GM21825 (cell line): ENCODE measurements at regions not wholly inside any gene's neighbourhood (a gene's known extent, or its start where the extent isn't known, plus 50 kb on each side); places are given as distances from the start of the nearest gene placed in this dataset.
"Not testable (repeated sequence)": the region's sequence is repeated elsewhere in the genome, so short reads cannot be mapped to it uniquely, and the experiment has no call there.

Experiments
- ATAC-seq: cut with Tn5 transposase; IDR thresholded peaks from one replicate; pipeline ENCODE4 v1.9.1; 2021; ENCODE audit warnings: mild to moderate bottlenecking, moderate library complexity; ENCODE audit not compliant: unreplicated experiment

DNA sequence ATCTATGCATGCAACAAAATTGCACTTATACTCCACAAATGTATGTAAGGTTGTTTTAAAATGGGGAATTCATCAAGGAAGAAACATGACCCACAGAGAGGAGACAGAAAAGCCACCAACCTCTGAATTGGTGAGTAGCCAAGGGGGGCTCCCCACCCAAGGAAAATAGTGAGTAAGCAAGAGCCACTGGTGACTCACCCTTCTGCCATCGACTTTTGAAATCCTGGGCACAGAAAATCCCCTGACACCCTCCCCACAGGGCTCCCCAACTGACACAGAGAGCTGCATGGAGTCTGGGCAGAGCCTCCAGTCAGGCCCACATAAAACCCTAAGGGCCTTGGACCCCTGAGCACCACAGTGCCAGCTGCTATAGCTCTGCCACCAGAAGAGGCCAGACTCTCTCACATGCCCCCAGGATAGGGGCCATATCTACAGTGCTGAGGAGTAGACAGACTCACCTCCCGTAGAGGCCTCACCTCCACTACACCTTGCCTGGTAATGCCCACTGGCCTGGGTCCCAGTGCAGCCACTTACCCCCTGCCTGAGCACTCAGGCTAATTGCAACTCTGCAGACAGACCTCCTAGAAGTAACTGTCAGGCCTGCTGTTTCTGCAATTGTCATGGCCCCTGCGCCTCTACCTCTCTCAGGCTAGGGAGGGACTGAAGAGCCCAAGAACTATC is 244.7 kb upstream of the WSB1 start:
- ATAC-seq: no peak

DNA sequence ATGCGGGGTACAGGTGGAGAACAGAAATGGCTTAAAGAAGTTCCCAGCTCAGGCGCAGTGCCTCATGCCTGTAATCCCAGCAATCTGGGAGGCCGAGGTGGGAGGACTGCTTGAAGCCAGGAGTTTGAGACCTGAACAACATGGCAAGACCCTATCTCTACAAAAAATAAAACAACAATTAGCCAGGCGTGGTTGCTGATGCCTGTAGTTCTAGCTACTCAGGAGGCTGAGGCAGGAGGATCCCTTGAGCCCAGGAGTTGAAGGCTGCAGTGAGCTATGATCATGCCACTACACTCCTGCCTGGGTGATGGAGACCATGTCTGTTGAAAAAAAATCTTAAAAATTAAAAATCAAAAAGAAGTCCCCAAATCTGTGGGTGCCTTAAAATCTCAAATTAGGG is 228.3 kb upstream of the WSB1 start:
- no peak for ATAC-seq

DNA sequence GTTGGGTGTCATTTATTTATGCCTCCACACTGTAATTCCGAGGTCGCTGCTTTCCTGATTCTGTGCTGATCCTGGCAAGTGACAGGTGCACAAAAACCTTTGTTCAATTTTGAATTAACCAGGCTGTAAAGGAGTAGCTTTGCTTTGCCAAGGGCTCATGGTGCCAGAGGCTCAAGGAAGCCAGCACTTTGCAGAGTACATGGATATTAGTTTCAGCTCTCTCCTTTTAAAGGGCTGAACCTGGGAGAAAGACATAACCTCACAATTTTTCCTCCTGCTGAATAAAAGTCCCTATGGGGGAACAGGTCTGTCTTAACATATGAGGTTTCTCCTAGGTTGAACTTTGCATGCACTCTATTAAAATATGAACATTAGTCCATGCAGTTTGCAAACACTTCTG is 227.6 kb upstream of the WSB1 start:
- ATAC-seq: no peak

DNA sequence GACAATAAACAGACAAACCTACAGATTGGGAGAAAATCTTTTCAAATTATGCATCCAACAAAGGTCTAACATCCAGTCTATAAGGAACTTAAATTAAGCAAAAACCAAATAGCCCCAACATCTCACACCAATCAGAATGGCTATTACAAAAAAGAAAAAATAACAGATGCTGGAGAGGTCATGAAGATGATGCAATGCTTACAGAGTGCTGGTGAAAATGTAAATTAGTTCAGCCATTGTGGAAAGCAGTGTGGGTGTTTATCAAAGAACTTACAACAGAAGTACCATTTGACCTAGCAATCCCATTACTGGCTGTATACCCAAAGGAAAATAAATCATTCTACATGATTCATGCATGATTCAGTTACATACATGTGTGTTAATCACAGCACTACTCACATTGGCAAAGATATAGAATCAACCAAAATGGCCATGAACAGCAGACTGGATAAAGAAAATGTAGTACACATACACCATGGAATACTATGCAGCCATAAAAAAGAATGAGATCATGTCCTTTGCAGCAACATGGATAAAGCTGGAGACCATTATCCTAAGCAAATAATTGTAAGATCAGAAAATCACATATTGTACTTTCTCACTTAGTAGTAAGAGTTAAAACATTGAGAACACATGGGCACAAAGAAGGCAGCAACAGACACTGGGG is 223.9 kb upstream of the WSB1 start:
- ATAC-seq: no peak

DNA sequence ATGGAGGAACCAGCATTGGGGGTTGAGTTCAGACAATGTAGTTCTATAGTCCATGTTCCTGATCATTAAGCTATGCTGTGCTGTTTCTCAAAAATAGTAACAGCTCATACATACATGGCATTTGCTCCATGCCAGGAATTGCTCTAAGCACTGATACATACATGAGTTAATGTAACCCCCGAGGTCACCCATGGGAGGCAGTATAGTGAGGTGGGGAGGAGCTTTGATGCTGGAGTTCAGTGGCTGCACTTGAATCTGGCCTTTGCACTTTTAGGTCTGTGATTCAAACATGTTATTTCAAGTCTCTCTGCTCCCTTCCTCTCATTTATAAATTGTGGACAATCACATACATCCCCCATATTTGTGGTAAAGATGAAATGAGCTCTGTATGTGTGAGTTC is 223.1 kb upstream of the WSB1 start:
- no peak for ATAC-seq

DNA sequence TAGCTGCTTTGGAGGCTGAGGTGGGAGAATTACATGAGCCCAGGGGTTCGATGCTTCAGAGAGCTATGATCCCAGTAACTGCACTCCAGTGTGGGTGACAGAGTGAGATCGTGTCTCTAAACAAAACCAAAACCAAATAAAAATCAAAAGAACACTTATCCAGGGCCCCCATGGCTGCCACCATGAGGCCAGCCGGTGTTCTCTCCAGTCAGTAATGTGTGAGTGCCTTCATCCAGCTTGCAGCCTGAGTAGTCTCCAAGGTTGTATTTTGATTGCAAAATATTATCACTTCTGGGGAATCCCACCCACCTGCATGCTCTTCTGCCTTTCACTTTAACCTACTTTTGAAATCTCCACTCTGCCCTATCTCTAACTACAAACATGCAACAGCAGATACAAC is 221.0 kb upstream of the WSB1 start:
- no peak for ATAC-seq

DNA sequence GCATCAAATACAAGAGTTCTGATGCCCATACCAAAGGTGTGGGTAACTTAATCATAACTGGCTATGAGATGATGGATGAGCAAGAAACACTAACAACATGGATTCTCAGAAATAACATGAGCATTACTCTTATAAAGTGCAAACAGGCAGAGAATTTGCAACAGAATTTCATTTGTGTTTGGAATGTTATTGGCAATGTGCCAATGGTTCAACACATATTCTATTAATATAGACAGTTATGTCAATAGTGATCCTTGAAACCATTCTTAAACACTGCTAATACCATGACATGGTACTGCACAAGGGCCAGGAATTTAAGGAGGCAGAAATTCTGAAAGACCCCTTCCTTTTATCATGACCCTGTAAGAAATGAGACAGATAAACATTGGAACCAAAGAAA is 217.1 kb upstream of the WSB1 start:
- no peak for ATAC-seq

DNA sequence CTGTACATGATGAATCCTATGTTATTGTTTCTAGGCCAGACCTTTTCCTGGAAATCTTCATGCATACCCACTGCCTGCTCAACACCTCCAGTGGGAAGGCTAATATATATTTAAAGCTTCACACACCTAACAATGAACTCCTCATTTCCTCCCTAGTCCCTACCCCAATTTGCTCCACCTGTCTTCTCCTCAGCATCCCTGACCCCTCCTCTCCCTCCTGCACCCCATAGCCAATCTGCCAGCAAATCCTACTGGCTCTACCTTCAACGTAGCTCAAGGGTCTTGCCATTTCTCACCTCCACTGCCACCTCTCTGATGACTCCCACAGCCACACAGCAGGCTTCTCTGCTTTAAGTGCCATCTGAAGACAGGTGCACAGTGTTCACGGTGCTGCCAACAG is 215.6 kb upstream of the WSB1 start:
- no peak for ATAC-seq

DNA sequence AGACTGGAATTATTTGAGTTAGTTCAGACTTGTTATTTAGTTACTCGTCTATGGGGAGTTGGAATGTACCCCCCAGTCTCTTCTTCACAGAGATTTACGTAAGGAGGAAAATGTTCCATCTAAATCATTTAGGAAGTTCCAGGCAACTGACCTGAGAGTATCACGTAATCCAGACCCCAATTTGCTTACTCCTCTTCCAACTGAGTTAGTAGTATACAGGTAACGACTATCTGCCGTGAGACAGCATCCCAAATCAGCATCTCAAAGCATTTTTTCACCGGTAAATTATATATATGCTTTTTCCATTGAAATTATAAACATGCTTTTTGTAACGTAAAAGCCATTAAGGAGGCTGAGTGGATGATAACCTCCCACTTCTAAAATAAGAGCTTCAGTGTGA is 214.3 kb upstream of the WSB1 start:
- no peak for ATAC-seq

DNA sequence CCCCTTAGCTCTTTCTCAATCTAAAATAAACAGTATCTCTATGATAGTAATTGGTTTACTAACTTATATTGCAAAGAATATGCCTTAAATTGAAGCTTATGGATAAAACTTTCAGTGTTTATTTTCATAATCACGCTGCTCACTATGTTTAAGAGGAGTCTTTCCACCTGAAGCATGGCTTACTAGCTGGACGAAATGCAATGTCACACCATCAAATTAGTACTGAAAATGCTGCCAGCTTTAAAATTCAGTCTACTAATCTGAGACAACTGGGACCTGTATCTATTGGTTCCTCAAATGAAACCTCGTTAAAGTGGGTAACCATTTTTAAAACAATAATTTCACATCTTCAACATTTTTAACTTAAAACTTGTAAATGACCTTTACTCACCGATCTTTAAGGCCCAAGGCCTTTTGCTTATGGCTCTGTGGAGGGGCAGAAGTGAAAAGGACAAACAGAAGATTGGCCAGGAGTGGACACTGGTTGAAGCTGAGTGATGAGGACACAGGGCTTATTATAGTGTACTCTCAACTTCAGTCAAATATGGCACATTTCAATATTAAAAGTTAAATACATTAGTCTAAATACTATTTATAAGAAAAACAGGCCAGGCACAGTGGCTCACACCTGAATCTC is 212.8 kb upstream of the WSB1 start:
- ATAC-seq: no peak

DNA sequence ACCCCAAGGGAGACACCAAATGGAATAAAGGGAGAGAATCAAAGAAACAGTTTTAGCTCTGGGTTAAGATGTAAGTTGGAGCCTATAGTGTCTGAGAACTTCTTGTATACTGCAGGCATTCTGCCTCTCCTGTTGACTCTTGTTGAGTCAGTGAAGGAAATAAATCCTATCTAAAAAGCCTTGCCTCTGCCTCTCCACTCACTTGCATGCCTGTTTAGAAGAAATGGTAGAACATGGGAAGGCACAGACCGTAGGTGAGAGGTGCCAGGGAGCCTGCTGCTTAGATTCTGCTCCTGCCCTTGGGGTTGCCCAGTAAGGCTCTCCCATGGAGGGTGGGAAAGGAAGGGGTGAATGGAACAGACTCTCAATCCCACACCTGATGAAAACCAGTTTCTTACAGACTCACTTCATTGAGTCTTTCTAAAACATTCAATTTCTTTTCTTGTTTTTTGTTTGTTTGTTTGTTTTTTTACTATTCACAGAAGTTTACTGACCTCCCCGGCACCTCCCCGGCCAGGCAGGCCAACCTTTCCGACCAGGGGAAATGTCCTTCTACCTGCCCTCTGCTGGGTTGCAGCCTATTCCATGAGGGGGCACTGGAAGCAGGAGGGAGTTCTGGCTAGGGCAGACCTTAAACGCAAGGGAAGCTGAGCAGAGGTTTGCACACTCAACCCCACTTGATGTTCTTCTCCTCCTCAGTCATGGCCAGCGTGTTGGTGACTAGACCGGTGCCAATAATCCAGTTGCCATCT is 211.7 kb upstream of the WSB1 start:
- no peak for ATAC-seq

DNA sequence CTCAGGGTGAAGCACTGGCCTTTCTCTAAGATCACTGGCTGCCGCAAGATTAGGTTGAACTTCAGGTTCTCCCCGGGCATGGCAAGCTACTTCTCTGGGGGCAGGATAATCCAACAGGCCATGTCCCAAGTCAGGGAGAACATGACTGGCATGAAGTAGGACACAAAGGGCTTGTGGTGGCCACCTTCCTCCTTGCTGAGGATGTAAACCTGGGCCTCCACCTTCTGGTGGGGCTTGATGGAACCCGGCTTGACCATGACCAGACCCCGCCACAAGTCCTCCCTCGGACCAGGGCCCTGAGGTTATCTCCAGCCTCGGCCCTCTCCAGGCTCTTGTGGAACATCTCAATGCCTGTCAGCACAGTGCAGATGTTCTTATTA is 211.1 kb upstream of the WSB1 start:
- ATAC-seq: no peak

DNA sequence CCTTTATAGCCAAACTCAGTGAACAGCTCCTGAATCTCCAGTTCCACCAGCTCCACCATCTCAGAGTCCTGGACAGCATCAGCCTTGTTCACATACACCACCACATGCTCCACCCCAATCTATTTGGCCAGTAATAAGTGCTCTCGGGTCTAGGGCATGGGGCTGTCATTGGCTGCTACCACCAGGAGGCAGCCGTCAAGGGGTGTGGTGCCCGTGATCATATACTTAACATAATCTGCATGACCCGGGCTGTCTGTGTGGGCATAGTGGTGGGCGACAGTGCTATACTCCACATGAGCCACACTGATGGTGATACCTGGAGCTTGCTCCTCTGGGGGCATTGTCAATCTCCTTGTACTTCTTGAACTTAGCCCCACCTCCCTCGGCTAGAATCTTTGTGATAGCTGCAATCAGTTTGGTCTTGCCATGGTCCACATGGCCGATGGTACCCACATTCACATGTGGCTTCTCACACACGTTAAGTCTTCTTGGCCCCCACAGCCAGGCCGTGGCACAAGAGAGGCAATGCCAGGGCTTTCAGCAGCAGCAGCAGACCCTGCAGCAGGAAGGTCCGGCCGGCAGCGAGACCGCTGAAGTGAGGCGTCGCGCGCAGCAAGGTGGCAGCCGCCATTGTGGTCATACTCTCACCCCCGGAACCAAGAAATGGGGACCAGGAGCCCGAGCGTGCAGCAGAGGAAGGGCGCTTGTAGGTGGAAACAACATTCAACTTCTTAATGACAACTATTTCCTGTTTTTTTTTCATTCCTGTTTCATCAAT is 210.3 kb upstream of the WSB1 start:
- no peak for ATAC-seq

DNA sequence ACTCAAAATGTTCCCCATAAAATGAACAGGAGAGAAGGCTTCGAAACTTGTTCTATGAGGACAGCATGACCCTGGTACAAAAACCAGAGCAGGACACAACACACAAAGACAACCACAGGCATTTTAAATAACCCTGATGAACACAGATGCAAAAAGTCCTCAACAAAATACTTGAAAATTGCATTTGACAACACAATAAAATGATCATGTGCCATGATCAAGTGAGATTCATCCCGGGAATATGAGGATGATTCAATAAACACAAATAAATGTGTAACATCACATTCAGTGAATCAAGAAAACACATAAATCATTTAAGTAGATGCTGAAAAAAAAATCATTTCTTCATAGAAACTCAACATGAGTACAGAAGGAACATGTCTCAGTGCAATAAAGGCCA is 208.4 kb upstream of the WSB1 start:
- ATAC-seq: no peak

DNA sequence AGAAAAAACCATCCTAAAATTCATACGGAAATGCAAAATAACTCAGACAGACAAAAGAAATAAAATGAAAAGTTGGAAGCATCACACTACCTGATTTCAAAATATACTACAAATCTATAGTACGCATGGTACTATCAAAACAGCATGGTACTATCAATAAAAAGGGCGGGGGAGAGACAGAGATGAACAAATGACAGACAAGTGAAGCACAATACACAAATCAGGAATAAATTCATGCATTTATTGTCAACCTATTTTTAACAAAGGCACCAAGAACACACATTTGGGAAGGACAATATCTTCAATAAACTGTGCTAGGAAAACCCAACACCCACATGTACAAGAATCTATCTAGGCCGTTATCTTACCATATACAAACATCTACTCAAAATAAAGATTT is 207.4 kb upstream of the WSB1 start:
- no peak for ATAC-seq

DNA sequence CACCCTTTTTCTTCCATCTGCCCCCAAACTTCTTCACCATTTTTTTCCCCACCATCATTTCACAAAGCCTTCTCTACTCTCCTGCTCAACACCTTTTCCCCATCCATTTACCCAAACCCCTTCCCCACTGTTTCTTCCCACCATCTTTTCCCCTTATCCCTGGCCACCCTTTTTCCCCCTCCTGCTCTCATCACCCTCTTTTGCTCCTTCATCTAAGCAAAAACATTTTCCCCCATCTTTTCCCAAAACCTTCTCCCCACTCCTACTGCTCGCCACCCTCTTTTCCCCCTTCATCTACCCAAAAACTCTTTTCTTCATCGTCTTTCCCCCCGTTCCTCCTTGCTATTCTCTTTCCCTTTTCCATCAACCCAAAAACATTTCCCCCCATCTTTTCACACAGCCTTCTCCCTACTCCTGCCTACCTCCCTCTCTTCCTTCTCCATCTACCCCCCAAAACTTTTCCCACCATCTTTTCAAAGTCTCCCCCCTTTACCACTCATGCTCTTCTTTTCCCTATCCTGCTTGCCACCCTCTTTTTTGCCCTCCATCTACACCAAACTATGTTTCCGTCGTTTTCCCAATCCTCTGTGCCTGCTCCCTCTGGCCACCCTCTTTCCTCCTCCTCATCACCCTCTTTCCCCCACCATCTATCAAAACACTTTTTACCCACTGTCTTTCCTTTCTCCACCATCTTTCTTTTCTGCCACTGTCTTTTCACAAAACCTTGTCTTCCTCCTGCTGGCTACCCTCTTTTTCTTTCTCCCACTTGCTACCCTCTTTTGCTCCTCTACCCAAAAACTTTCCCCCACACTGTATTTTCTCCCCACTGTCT is 205.8 kb upstream of the WSB1 start:
- no peak for ATAC-seq

DNA sequence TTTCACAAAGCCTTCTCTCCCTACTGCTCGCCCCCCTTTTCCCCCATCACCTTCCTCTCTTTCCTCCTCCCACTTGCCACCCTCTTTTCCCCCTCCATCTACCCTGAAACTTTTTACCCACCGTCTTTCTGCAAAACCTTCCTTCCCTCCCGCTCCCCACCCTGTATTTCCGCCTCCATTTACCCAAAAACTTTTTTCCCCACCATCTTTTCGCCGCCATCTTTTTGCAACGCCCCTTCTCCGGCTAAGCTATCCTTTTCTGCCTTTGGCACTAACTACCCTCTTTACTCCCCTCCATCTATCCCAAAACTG is 205.2 kb upstream of the WSB1 start:
- no peak for ATAC-seq

DNA sequence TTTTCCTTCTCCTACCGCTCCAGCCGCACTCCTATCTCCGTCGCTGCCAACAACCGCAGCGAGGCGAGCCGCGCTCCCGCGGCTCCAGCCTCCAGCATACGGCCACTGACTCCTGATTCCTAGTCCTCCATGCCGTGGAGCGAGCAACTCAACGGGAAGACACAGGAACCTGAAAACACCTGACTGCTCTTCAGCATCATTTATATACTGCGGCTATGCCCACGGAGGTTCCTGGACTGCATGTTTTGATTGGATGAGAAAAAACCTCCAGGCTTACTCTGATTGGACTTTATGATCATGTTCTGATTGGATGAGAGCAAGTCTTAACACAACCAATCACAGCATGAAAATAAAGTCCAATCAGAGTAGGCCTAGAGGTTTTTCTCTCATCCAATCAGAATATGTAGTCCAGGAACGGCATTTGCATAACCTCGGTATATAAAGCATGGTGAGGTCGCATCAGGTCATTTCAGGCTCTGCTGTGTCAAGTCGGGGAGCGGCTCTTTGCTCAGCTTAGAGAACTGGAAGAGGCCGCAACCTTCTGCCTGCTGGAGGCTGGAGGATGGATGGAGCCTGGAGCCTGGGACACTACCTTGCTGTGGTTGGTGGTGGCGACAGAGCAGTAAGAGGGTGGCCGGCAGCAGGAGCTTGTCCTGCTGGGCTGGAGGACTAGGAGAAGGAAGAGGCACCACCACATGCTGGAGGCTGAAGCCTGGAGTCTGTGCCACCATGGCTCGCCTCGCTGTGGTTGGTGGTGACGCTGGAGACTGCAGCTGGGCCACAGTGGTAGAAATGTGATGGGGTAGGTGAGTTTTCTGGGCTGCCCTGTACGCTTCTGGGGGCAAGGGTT is 204.6 kb upstream of the WSB1 start:
- not testable (repeated sequence) for ATAC-seq

DNA sequence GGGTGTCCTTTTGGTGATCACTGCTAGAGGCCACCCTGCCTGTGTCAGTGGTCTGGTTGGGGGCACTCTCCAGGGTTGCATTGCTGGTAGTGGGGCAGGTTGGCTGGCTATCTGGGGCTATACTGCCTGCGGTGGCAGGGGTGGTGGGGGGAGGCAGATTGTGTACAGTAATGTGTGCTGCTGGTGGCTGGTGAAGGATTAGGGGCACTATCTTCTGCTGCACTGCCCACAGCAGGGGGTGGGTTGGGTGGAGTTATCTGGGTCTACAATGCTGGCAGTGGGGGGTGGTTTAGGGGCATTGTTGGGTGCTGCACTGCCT is 204.0 kb upstream of the WSB1 start:
- no peak for ATAC-seq
